ENCODE measurements at regions not wholly inside any gene's neighbourhood (a gene's known extent, or its start where the extent isn't known, plus 50 kb on each side); places are given as distances from the start of the nearest gene placed in this dataset.

DNA sequence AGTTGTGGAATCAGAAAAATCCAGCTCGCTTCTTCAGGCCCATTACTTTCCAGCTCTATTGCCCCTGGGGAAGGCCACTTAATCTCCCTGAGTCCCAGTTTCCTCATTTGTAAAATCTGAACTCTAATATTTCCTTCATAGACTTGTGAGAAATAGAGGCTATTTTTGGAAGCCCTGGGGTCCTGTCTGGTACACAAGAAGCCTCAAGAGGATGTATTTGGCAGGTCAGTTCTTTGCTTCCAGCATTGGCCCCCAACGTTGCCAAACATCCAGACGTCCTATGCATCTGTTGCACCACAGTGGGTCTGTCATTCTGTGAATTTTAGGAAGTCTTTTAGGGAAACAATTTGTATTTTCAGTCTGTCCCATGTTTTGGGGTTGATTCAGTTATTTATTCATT is 525.9 kb downstream of the EBF1 start:
- WGBS, 2 experiments (ENCODE audit: low coverage in 1 of 2, low lambda C conversion rate in 2 of 2, missing lambda C conversion rate in 2 of 2) = 66 to 67% methylated on average over 3 of the region's 3 CpGs

GRCh38 chr5:158570502-158570901 is 529.2 kb downstream of the EBF1 start:
- no peaks in the 10 kb centered on the region for H3K4me1 ChIP-seq (ENCODE audit: insufficient read depth)
- DNase-seq = no peak
- H3K9me3 ChIP-seq (ENCODE audit: low read depth) = no peaks in the 10 kb centered on the region
- WGBS, 2 experiments (ENCODE audit: low coverage in 1 of 2, low lambda C conversion rate in 2 of 2, missing lambda C conversion rate in 2 of 2) = 26 to 36% methylated on average over 1 of the region's 1 CpG
- in situ Hi-C loops (cut with MboI) = no loop called here
- no peaks in the 10 kb centered on the region for H3K27me3 ChIP-seq (replicated peaks; ENCODE audit: insufficient read depth)
- H3K36me3 ChIP-seq (ENCODE audit: low read depth) = no peaks in the 10 kb centered on the region
- TF ChIP-seq EZH2 (IDR thresholded peaks at IDR 0.05; ENCODE audit: insufficient read depth, poor library complexity, severe bottlenecking) (no peak), EZH2phosphoT487 (IDR thresholded peaks at IDR 0.05; ENCODE audit: insufficient read depth, low read depth) (no peak)
- no peak overlapping the region for H3K4me2 ChIP-seq (ENCODE audit: unreplicated experiment)
- H4K20me1 ChIP-seq (ENCODE audit: insufficient read depth) = no peaks in the 10 kb centered on the region
- no peak overlapping the region for H3K4me3 ChIP-seq
- no peak overlapping the region for H3K9ac ChIP-seq
- H3K27ac ChIP-seq = no peak overlapping the region
- no peak overlapping the region for H2AFZ ChIP-seq
- H3F3A ChIP-seq (ENCODE audit: insufficient read depth) = no peaks in the 10 kb centered on the region
- no peaks in the 10 kb centered on the region for H3K79me2 ChIP-seq (ENCODE audit: insufficient read depth)
- H3K9me2 ChIP-seq (ENCODE audit: insufficient read depth) = no peaks in the 10 kb centered on the region

More for the DNA sequence above, 525.9 kb downstream of the EBF1 start:
- Histone ChIP-seq H3K9me2 (ENCODE audit: insufficient read depth) (no peaks in the 10 kb centered on the region), H3K9ac (no peak overlapping the region), H3K4me2 (ENCODE audit: unreplicated experiment) (no peak overlapping the region), H4K20me1 (ENCODE audit: insufficient read depth) (no peaks in the 10 kb centered on the region), H3K27ac (no peak overlapping the region), H3K36me3 (ENCODE audit: low read depth) (no peaks in the 10 kb centered on the region), H3K27me3 (replicated peaks; ENCODE audit: insufficient read depth) (no peaks in the 10 kb centered on the region), H3K4me3 (no peak overlapping the region), H3F3A (ENCODE audit: insufficient read depth) (no peaks in the 10 kb centered on the region), H3K9me3 (ENCODE audit: low read depth) (no peaks in the 10 kb centered on the region), H3K79me2 (ENCODE audit: insufficient read depth) (no peaks in the 10 kb centered on the region), H3K4me1 (ENCODE audit: insufficient read depth) (no peaks in the 10 kb centered on the region), H2AFZ (no peak overlapping the region)
- TF ChIP-seq EZH2phosphoT487 (IDR thresholded peaks at IDR 0.05; ENCODE audit: insufficient read depth, low read depth) (no peak), EZH2 (IDR thresholded peaks at IDR 0.05; ENCODE audit: insufficient read depth, poor library complexity, severe bottlenecking) (no peak)
- no peak for DNase-seq
- in situ Hi-C loops (cut with MboI) = no loop called here

GRCh38 chr5:158569534-158569933 is 530.2 kb downstream of the EBF1 start:
- 88 to 92% methylated on average over 4 of the region's 4 CpGs for WGBS, 2 experiments (ENCODE audit: low coverage in 1 of 2, low lambda C conversion rate in 2 of 2, missing lambda C conversion rate in 2 of 2)
- no peak overlapping the region for H3K4me3 ChIP-seq
- in situ Hi-C loops (cut with MboI) = no loop called here
- H3K4me2 ChIP-seq (ENCODE audit: unreplicated experiment) = no peak overlapping the region
- DNase-seq = no peak
- H4K20me1 ChIP-seq (ENCODE audit: insufficient read depth) = no peaks in the 10 kb centered on the region
- no peak overlapping the region for H2AFZ ChIP-seq
- no peaks in the 10 kb centered on the region for H3K27me3 ChIP-seq (replicated peaks; ENCODE audit: insufficient read depth)
- H3K36me3 ChIP-seq (ENCODE audit: low read depth) = no peaks in the 10 kb centered on the region
- no peaks in the 10 kb centered on the region for H3K79me2 ChIP-seq (ENCODE audit: insufficient read depth)
- H3K9me3 ChIP-seq (ENCODE audit: low read depth) = no peaks in the 10 kb centered on the region
- H3F3A ChIP-seq (ENCODE audit: insufficient read depth) = no peaks in the 10 kb centered on the region
- H3K27ac ChIP-seq = no peak overlapping the region
- no peaks in the 10 kb centered on the region for H3K9me2 ChIP-seq (ENCODE audit: insufficient read depth)
- no peaks in the 10 kb centered on the region for H3K4me1 ChIP-seq (ENCODE audit: insufficient read depth)
- no peak overlapping the region for H3K9ac ChIP-seq
- TF ChIP-seq EZH2 (IDR thresholded peaks at IDR 0.05; ENCODE audit: insufficient read depth, poor library complexity, severe bottlenecking) (no peak), EZH2phosphoT487 (IDR thresholded peaks at IDR 0.05; ENCODE audit: insufficient read depth, low read depth) (no peak)

- Histone ChIP-seq H3K27me3 (replicated peaks; ENCODE audit: insufficient read depth) (no peaks in the 10 kb centered on the region), H3K36me3 (ENCODE audit: low read depth) (no peaks in the 10 kb centered on the region), H3K9me2 (ENCODE audit: insufficient read depth) (no peaks in the 10 kb centered on the region), H3K79me2 (ENCODE audit: insufficient read depth) (no peaks in the 10 kb centered on the region), H3K27ac (no peak overlapping the region), H2AFZ (no peak overlapping the region), H3K9me3 (ENCODE audit: low read depth) (no peaks in the 10 kb centered on the region), H4K20me1 (ENCODE audit: insufficient read depth) (no peaks in the 10 kb centered on the region), H3K9ac (no peak overlapping the region), H3K4me2 (ENCODE audit: unreplicated experiment) (no peak overlapping the region), H3F3A (ENCODE audit: insufficient read depth) (no peaks in the 10 kb centered on the region), H3K4me1 (ENCODE audit: insufficient read depth) (0 out of 2 replicates have a peak, but pooled peaks cover 2% of the 10 kb centered on the region), H3K4me3 (no peak overlapping the region)
- 84 to 88% methylated on average over 3 of the region's 3 CpGs for WGBS, 2 experiments (ENCODE audit: low coverage in 1 of 2, low lambda C conversion rate in 2 of 2, missing lambda C conversion rate in 2 of 2)
- TF ChIP-seq EZH2phosphoT487 (IDR thresholded peaks at IDR 0.05; ENCODE audit: insufficient read depth, low read depth) = no peak
- no peak for TF ChIP-seq EZH2 (IDR thresholded peaks at IDR 0.05; ENCODE audit: insufficient read depth, poor library complexity, severe bottlenecking)
- in situ Hi-C loops (cut with MboI) = no loop called here
- no peak for DNase-seq
These were observed 534.5 kb downstream of the EBF1 start for GRCh38 chr5:158565017-158565789.

All from GM23248 (cell line).